ENCODE measurements at regions not wholly inside any gene's neighbourhood (a gene's known extent, or its start where the extent isn't known, plus 50 kb on each side); places are given as distances from the start of the nearest gene placed in this dataset.

DNA sequence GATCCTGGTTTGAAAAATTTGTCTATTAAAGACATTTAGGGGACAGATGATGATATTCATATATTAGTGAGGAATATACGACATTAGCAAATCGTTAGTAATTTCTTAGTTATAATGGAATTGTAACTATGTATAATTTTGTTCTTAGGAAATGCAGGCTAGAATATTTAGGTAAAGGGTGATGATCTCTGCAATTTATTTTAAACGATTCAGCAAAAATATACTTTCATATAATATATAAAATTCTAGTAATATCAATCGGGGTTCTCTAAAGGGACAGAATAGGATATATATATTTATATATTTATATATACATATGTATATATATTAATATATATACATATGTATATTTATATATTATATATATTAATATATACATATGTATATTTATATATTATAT is 142.5 kb upstream of the DNAJC10 start:
- Mint-ChIP-seq H3K27ac (no peak overlapping the region), H3K27me3 (no peaks in the 10 kb centered on the region), H3K9me3 (no peaks in the 10 kb centered on the region), H3K4me3 (no peak overlapping the region), H3K36me3 (no peaks in the 10 kb centered on the region), H3K4me1 (no peaks in the 10 kb centered on the region)
- no peak for DNase-seq
- CTCF ChIA-PET, result interaction anchor here (0.9 kb wide), 1 partner anchor 10 kb away, joined by 3 read pairs; no protein-coding TSS in a partner anchor

DNA sequence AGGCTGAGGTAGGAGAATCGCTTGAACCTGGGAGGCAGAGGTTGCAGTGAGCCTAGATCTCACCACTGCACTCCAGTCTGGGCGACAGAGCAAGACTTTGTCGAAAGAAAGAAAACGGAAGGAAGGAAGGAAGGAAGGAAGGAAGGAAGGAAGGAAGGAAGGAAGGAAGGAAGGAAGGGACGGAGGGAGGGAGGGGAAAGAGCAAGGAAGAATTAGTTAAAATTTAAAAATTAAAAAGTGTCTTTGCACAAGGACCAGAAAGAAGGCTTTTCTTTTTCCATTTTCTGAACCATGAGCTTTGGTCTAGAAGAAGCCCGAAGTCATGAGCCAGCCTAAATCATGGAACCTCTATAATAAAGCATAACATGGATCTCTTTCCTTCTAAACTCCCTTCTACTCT is 138.2 kb upstream of the DNAJC10 start:
- H3K27me3 Mint-ChIP-seq, result no peaks in the 10 kb centered on the region
- H3K27ac Mint-ChIP-seq, result no peak overlapping the region
- no peak overlapping the region for H3K4me3 Mint-ChIP-seq
- DNase-seq, result no peak
- CTCF ChIA-PET, result interaction anchor here (0.6 kb wide), 1 partner anchor 89 kb away, joined by 6 read pairs; no protein-coding TSS in a partner anchor
- H3K9me3 Mint-ChIP-seq, result no peaks in the 10 kb centered on the region
- H3K4me1 Mint-ChIP-seq, result no peaks in the 10 kb centered on the region
- no peaks in the 10 kb centered on the region for H3K36me3 Mint-ChIP-seq

DNA sequence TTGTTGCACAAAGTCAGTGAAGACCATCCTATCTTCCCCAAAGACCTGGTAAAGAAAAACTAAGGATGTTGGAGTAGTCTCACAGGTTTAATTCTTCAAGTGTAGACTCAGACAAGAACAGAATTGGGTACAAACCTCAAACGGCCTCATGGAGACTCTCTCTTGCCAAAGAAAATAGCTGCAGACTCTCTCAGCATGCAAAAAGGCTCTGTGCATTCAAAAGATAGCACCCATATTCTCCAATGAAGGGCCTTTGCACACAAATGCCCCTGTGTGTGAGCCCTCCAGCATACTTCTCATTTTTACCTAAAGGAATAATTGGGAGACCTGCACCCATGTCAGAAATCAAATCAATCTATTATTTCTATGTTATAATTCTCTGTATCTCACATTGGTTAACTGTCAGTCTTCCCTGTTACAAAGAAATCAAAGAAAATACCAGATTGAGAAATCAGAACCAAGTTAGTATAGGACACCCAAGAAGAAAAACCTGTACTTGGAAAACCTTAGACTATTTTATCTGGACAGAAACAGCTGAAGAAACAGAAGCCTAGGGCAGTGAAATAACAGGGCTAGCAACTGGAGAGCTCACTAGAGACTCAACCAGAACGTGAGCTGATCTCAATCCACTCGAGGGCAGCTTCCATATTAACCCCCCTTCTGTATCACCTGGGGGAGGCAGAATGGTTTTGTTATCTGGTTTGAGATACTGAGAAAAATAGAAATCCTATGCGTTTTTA is 134.7 kb upstream of the DNAJC10 start:
- H3K9me3 Mint-ChIP-seq, result no peaks in the 10 kb centered on the region
- DNase-seq, result no peak
- CTCF ChIA-PET, result no interaction called here

DNA sequence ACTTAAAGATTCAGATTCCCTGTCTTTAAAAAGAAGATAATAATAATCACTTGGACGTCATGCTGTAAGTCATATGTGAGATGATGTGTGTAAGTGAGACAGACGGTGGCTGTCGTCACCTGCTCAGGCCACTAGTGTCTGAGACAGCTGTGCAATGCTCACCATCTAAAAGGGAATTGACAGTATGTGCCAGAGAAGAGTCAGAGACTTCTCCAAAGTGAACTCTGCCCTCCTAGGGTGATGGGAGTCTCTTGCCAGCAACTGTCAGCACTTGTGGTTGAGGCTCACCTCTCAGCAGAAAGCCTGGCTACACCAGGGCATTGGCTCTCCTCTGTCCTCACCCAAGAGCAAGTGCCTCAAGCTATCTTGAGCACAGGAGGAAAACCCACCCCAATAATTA is 131.6 kb upstream of the DNAJC10 start:
- CTCF ChIA-PET, result interaction anchor here (0.6 kb wide), 1 partner anchor 42 kb away, joined by 3 read pairs; no protein-coding TSS in a partner anchor
- Mint-ChIP-seq H3K4me1 (no peaks in the 10 kb centered on the region), H3K4me3 (no peak overlapping the region), H3K9me3 (no peaks in the 10 kb centered on the region), H3K36me3 (no peaks in the 10 kb centered on the region), H3K27me3 (no peaks in the 10 kb centered on the region), H3K27ac (no peak overlapping the region)
- no peak for DNase-seq

More for the DNA sequence above, 134.7 kb upstream of the DNAJC10 start:
- H3K27ac Mint-ChIP-seq, result no peak overlapping the region
- H3K27me3 Mint-ChIP-seq, result no peaks in the 10 kb centered on the region
- H3K4me1 Mint-ChIP-seq, result no peaks in the 10 kb centered on the region
- H3K4me3 Mint-ChIP-seq, result no peak overlapping the region
- no peaks in the 10 kb centered on the region for H3K36me3 Mint-ChIP-seq

DNA sequence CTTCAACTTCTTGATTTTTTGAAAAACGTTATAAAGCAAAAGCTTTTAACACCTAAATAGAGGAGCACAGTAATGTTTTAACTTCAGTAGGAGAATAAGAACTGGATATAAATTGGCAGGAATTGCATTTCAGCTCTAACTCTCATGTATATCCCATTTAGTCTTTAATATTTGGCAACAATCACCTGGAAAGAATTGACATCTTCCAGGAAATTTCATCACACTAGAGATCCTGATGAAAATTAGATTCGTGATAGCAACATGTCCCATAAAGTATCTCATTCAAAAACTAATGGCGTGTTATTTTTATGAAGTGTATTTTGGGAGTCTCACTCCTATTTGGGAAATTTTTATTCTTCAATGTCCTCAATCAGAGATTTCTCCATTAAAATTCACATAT is 131.1 kb upstream of the DNAJC10 start:
- Mint-ChIP-seq H3K27ac (no peak overlapping the region), H3K27me3 (no peaks in the 10 kb centered on the region), H3K4me3 (no peak overlapping the region), H3K4me1 (no peaks in the 10 kb centered on the region), H3K36me3 (no peaks in the 10 kb centered on the region), H3K9me3 (no peaks in the 10 kb centered on the region)
- CTCF ChIA-PET, result interaction anchor here (0.6 kb wide), 1 partner anchor 41 kb away, joined by 3 read pairs; no protein-coding TSS in a partner anchor
- no peak for DNase-seq

DNA sequence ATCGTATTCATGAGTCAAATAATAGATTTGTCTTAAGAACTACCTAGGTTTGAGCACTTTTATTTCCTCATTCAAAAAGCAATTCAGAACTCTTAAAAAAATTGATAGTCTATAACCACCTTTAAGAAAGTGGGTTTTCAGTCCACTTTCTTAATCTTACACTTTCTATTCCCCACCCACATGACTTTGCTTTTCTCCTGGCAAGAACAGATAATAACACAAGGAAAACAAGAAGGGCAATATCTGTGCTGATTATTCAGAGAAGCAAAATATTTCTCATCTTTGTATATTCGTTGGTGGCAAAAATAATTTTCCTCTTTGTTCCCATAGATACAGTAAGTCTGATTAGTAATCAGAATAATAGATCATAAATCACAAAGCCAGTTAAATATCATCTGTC is 130.6 kb upstream of the DNAJC10 start:
- no peaks in the 10 kb centered on the region for H3K27me3 Mint-ChIP-seq
- H3K36me3 Mint-ChIP-seq, result no peaks in the 10 kb centered on the region
- H3K9me3 Mint-ChIP-seq, result no peaks in the 10 kb centered on the region
- no peak overlapping the region for H3K27ac Mint-ChIP-seq
- no peaks in the 10 kb centered on the region for H3K4me1 Mint-ChIP-seq
- no peak for DNase-seq
- H3K4me3 Mint-ChIP-seq, result no peak overlapping the region
- CTCF ChIA-PET, result no interaction called here

DNA sequence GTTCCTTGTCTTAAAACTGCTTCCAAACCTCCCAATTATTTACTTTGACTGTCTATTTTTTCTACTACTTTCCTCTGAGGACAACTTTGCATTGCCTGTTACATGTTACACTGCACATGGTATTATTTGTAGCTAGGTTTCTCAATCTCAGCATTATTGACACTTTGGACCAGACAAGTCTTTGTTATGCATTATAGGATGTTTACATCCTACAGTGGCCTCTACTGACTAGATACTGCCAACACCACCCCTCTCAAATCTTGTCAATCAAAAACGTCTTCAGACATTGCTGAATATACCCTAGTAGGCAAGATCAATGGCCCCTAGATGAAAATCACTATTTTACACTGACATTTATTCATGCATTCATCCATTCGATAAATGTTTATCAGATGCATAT is 129.6 kb upstream of the DNAJC10 start:
- CTCF ChIA-PET, result no interaction called here
- Mint-ChIP-seq H3K27me3 (no peaks in the 10 kb centered on the region), H3K36me3 (no peaks in the 10 kb centered on the region), H3K9me3 (no peaks in the 10 kb centered on the region), H3K4me1 (no peaks in the 10 kb centered on the region), H3K27ac (no peak overlapping the region), H3K4me3 (no peak overlapping the region)
- no peak for DNase-seq

DNA sequence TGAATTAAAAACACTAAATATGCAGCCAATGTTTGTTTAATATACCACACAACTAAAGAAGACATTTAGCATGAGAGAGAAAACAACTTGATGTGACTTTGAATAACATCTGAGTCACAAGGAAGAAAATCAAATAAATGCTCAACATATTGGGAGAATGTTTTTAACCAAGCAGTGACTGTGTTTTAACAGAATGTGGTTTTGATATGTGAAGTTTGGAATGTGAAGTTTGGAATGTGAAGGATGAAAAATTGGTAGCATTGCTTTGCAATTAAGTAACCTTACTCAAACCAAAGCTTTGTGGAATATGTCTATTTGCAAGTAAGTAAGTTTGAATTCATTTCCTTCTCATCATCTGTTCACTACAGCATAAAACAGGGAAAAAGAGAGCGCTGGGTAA is 128.2 kb upstream of the DNAJC10 start:
- no peaks in the 10 kb centered on the region for H3K9me3 Mint-ChIP-seq
- H3K36me3 Mint-ChIP-seq, result no peaks in the 10 kb centered on the region
- no peaks in the 10 kb centered on the region for H3K27me3 Mint-ChIP-seq
- CTCF ChIA-PET, result no interaction called here
- no peak overlapping the region for H3K4me3 Mint-ChIP-seq
- H3K27ac Mint-ChIP-seq, result no peak overlapping the region
- DNase-seq, result no peak
- H3K4me1 Mint-ChIP-seq, result no peaks in the 10 kb centered on the region

DNA sequence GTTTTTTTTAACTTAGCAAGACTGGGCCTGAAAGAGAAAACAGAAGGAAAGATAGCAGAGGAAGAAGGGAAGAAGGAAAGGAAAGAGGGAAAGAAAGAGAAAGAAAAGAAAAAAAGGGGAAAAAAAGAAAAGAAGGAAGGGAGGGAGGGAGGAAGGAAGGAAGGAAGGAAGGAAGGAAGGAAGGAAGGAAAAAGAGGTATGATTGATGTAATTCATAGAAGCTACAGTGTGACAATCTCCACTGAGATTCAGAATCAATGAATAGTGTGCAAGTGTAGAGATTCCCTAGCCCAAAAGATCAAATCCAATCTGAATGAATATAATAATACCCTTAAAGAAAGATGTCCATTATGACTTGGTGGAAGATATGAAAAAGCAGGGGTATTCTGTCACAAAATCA is 126.9 kb upstream of the DNAJC10 start:
- Mint-ChIP-seq H3K4me3 (no peak overlapping the region), H3K27ac (no peak overlapping the region), H3K4me1 (no peaks in the 10 kb centered on the region), H3K36me3 (no peaks in the 10 kb centered on the region), H3K9me3 (no peaks in the 10 kb centered on the region), H3K27me3 (no peaks in the 10 kb centered on the region)
- CTCF ChIA-PET, result no interaction called here
- DNase-seq, result no peak

DNA sequence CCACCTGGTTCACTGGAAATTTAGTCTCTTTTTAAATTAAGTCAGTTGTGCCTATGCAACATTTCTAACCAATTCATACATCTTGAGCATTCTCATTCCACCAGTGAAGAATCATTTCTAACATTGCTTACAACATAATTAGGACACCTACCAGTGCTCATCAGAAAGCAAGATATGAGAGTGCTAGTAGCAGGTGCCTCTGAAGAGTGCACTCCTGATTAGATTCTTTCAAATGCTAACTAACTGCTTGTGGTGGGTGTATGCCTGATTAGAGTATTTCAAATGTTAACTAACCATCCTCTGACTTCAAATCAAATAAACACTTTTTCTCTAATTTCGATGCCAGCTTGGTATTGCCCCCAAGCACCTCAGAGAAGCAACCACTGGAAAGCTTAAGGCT is 124.3 kb upstream of the DNAJC10 start:
- CTCF ChIA-PET, result interaction anchor here (0.6 kb wide), 1 partner anchor 370 kb away, joined by 3 read pairs; no protein-coding TSS in a partner anchor
- DNase-seq, result no peak
- no peaks in the 10 kb centered on the region for H3K27me3 Mint-ChIP-seq
- no peaks in the 10 kb centered on the region for H3K4me1 Mint-ChIP-seq
- no peak overlapping the region for H3K27ac Mint-ChIP-seq
- no peaks in the 10 kb centered on the region for H3K36me3 Mint-ChIP-seq
- H3K4me3 Mint-ChIP-seq, result no peak overlapping the region
- no peaks in the 10 kb centered on the region for H3K9me3 Mint-ChIP-seq

DNA sequence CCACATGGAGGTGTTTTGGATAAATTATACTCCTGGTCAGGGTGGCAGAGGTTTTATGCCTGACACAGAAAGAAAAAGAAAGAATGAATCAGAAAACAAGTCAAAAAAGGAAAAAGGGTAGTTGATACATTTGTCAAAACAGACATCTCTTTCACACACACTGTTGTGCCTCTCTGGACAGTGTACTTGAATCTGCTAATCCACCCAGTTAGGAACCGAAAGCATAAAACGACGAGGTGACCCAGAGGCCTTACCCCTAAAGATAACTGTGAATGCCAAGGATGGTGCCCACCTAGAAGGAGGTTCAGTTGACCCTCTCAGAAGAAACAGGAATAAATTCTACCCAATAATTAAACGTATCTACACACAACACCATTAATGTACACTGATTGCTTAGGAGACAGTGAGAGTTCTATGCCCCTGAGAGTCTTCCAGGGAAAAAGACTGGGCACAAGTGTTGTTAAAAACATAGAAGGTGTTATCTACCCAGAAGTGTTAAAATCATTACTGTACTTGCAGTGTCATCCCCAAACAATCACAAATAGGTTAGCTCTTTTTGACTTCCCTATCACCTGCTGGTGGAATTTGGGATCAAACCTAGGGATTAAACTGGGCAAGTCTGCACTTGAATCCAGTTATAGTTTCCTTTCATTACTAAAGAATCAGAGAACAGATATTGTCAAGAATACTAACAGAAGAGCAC is 123.2 kb upstream of the DNAJC10 start:
- Mint-ChIP-seq H3K36me3 (no peaks in the 10 kb centered on the region), H3K4me1 (no peaks in the 10 kb centered on the region), H3K9me3 (no peaks in the 10 kb centered on the region), H3K27ac (no peak overlapping the region), H3K4me3 (no peak overlapping the region), H3K27me3 (no peaks in the 10 kb centered on the region)
- no peak for DNase-seq
- CTCF ChIA-PET, result no interaction called here

DNA sequence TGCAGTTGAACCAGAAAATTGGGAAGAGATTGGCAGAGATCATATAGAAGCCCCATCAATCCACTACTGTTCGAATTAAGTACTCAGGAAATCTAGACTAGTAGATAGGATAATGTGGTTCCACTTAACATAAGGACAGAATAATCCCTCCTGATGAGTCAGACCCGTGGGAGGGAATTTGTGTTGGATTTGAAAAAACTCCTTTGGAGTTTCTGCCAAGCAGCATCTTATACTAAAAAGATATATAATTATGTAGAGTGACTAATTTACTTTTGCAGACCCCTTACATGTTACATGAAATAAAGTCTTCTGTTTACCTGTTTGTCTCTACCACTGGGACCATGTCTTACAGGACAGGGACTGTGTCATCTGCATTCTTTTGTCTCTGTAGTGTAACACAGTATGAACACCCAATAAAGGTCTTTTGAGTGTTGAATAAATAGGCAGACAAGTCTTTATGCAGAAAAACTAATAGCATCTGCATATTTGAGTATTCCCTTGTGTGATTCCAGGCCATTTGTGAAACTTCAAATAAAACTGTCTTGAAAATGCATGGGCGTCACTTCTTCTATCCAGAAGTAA is 122.6 kb upstream of the DNAJC10 start:
- no peaks in the 10 kb centered on the region for H3K36me3 Mint-ChIP-seq
- no peaks in the 10 kb centered on the region for H3K27me3 Mint-ChIP-seq
- no peak for DNase-seq
- H3K4me1 Mint-ChIP-seq, result no peaks in the 10 kb centered on the region
- H3K4me3 Mint-ChIP-seq, result no peak overlapping the region
- CTCF ChIA-PET, result no interaction called here
- H3K9me3 Mint-ChIP-seq, result no peaks in the 10 kb centered on the region
- no peak overlapping the region for H3K27ac Mint-ChIP-seq

DNA sequence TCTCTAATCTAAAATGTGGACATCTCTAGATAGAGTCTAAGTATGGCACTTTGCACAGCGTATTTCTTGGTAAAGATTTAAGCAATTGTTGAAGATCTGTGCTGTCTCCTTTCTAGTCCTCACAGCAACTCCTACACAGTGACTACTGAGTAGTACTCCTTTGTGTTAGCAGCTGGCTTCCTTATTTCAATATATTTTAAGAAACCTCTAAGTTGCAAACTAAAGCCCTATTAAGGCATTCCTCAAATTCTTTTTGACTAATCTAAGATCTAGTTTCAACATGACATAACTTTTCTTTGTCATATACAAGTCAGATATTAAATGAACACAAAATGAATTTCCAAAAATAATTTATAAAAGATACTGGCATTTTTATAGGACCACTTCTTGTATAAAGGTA is 121.8 kb upstream of the DNAJC10 start:
- CTCF ChIA-PET, result no interaction called here
- DNase-seq, result no peak
- no peaks in the 10 kb centered on the region for H3K36me3 Mint-ChIP-seq
- H3K4me1 Mint-ChIP-seq, result no peaks in the 10 kb centered on the region
- H3K27me3 Mint-ChIP-seq, result no peaks in the 10 kb centered on the region
- H3K27ac Mint-ChIP-seq, result no peak overlapping the region
- no peak overlapping the region for H3K4me3 Mint-ChIP-seq
- H3K9me3 Mint-ChIP-seq, result no peaks in the 10 kb centered on the region

DNA sequence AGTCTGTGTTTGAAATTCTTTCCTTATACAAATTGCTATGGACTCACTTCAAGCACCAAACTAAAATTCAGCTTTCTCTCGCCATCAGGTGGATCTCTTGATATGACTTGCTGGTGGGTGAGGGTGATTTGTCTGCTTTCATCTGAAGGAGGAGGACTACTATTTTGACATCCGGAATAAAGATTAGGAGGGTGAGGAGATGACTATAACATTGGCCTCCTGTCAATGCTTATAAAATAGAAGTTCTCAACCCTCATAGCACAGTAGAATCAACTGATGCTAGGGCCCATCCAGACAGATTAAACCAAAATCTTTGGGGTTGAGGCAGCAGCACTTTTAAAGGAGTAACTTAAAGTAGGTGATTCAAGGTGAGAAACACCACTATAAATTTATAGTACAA is 120.4 kb upstream of the DNAJC10 start:
- Mint-ChIP-seq H3K4me3 (no peak overlapping the region), H3K4me1 (no peaks in the 10 kb centered on the region), H3K27me3 (no peaks in the 10 kb centered on the region), H3K27ac (no peak overlapping the region), H3K9me3 (no peaks in the 10 kb centered on the region), H3K36me3 (no peaks in the 10 kb centered on the region)
- CTCF ChIA-PET, result no interaction called here
- DNase-seq, result no peak
